NCI-H1048 (cell line): ENCODE measurements at regions not wholly inside any gene's neighbourhood (a gene's known extent, or its start where the extent isn't known, plus 50 kb on each side); places are given as distances from the start of the nearest gene placed in this dataset.

Experiments used
- DNase-seq: peaks from one replicate; lab custom pipeline; 2025; lab: John Stamatoyannopoulos, UW

DNA sequence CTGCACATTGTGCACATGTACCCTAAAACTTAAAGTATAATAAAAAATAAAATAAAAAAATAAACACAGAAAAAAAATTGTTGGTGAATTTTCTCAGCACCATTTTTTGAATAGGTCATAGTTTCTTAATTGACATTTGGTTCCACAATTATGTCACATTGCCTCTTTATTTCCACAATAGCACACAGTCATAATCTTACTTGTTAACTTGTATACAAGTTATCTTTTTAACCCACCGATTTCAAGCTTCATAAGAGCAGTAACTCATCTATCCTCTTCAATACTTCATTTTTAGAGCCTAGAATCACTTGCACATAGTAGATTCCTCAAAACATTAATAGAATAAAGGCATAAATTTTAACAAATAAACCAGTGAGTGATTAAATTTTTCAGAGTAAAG is 1425.1 kb upstream of the LRRTM3 start:
- DNase-seq: no peak

- no peak for DNase-seq
Observed at GRCh38 chr10:65501259-65501658, 1424.6 kb upstream of the LRRTM3 start.

- DNase-seq: no peak
Observed at GRCh38 chr10:65518379-65518778, 1407.5 kb upstream of the LRRTM3 start.

- DNase-seq: no peak
Observed at GRCh38 chr10:65528986-65529385, 1396.8 kb upstream of the LRRTM3 start.

- no peak for DNase-seq
Observed at GRCh38 chr10:65531545-65531944, 1394.3 kb upstream of the LRRTM3 start.

- no peak for DNase-seq
Observed at GRCh38 chr10:65534771-65535170, 1391.1 kb upstream of the LRRTM3 start.

DNA sequence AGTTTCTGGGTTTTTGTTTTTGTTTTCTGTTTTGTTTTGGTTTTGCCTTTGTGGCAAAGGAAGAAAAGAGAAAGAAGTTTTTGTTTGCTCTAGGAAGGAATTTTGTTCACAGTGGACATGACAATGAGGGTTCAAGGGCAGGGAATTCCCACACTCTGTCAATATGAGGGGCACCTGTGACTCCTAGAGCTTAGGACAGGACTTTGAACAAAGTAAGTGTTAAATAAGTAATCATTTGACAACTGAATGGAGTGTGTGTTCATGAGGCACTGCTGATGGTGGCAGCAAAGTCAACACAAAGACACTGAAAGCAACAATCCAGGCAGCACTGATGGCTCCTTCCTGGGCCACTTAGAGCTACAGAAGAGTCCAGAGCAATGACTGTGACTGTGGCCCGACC is 1381.1 kb upstream of the LRRTM3 start:
- no peak for DNase-seq

DNA sequence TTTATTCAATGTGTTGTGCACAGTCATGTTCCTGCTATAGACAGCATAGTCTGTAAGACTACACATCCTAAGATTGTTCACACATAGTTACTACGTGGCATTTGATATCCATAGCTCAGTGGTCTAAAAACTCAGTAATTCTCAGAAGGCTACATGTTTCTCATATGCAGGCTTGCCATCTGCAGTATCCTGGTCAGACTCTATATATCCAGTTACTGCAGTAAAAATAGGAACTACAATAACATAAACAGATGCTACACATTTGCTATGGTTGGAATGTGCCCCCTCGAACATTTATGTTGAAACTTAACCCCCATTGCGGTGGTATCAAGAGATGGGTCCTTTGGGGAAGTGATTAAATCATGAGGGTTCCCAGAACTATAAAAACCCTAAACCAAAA is 1377.8 kb upstream of the LRRTM3 start:
- DNase-seq: no peak

DNA sequence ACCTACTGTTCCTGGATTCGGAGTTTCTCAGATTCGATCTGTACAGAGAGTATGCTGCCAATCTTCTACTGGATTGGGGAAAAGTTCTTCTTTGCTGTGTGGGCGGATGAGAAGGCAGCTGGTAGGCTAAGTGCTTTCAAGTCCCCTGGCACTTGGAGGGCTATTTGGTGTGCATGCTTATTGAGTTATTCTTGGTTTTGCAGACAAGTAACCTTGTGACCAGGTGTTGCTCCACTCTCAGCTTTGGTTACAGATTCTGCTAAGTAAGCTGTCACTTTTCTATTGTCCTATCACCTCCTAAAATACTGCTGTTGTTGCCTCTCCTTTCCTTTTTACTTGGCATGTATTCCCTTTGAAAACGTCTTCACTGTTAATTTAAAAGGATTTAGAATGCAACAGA is 1375.1 kb upstream of the LRRTM3 start:
- DNase-seq: no peak

DNA sequence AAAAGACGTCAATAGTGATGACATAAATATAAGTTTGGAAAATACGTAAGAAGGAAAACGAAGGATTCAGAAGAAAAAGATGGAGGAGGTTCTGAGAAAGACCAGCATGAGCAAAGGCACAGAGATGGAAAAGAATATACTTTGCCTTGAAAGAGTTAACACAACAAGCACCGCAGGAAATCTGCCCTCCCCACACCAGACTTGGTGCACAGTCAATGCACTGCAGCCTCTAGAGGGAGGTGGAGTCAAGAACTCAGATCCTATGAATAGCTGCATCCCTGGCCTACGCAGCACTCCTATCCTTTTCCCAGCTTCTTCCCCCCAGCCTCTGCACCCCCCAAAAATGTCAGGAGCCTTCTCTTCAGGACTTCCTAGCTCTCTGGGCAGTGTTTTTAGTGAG is 1370.6 kb upstream of the LRRTM3 start:
- no peak for DNase-seq

GRCh38 chr10:65556006-65556405 is 1369.8 kb upstream of the LRRTM3 start:
- DNase-seq: no peak

GRCh38 chr10:65559369-65559768 is 1366.5 kb upstream of the LRRTM3 start:
- no peak for DNase-seq

GRCh38 chr10:65565246-65565645 is 1360.6 kb upstream of the LRRTM3 start:
- no peak for DNase-seq

DNA sequence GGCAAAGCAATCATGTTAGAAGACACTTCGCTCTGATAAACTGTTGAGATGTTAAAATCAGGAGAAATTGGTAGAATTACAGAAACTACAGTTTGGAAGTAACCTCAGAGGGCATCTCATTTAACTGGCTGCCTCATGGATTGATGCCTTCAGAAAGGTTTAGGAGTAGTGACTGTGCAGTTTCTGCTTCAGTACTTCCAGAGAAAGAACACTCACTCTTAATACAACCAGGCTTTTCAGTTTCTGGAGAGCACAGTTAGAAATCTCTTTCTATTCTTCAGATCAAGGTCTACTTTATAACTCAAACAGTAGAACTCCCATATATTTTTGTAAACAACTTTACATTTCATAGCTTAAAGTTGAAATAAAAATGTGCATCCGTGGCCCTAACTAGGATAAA is 1358.9 kb upstream of the LRRTM3 start:
- DNase-seq: no peak

DNA sequence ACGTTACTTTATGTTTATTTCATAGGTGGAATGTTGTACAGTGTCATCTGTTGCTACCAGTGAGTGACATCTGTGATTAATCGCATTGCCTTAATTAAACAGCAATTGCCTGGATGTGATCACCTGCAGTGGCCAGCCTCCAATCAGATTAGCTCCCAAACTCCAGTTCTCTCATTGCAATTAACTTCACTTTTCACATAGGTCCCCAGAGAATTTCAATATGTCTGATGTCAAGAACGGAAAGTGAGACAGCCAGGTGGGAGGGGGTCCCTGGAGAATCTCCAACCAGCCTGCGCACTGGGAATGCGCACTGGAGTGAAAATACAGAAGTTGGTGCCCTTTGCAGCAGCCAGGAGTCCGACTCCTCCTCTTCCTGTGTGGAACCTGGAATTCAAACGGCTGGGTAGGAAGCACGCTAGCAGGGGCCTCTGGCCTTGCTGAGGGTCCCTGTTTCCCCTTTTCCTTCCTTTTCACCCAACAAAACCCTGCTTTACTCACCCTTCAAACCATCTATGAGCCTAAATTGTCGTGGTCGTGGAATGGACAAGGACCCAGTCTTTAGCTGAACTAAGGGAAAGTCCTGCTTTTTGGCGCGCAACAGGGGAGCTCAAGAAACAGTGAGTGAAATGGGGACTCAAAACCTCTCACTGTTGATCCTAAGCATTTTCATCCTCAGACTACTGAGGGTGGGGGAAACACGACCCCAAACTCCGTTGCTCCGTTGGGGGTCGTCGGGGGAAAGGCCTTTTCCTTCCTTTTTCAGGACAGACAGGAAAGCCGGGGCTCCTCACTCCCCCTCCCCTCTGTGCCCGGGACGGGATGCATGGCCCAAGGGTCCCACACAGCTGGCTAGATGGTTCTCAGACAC is 1355.5 kb upstream of the LRRTM3 start:
- DNase-seq: no peak

DNA sequence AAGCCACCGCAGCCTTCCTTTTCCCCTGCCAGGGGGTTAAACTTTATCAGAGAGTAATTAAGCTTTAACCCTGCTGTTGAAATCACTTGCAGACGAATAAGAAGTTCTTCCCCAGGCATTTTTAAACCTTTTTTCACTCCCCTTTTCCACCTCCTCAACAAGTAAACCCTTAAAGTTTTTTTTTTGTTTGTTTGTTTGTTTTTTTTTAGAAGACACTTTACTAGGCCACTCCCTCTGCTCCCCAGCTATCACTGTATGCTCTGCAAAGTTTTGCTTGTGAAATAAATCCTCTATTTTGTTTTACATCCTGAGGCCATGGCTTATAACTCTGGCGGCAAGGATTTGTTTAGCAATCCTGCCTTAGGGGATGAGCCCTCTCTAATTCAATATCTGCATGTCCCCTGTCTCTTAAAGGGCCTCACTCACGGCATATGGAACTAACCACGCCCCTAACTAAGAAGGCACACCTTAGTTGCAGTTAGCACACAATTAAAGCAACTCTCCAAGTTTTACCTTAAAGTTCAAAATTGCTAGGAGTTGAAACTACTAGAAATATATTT is 1354.7 kb upstream of the LRRTM3 start:
- no peak for DNase-seq

GRCh38 chr10:65581426-65582026 is 1344.3 kb upstream of the LRRTM3 start:
- no peak for DNase-seq

DNA sequence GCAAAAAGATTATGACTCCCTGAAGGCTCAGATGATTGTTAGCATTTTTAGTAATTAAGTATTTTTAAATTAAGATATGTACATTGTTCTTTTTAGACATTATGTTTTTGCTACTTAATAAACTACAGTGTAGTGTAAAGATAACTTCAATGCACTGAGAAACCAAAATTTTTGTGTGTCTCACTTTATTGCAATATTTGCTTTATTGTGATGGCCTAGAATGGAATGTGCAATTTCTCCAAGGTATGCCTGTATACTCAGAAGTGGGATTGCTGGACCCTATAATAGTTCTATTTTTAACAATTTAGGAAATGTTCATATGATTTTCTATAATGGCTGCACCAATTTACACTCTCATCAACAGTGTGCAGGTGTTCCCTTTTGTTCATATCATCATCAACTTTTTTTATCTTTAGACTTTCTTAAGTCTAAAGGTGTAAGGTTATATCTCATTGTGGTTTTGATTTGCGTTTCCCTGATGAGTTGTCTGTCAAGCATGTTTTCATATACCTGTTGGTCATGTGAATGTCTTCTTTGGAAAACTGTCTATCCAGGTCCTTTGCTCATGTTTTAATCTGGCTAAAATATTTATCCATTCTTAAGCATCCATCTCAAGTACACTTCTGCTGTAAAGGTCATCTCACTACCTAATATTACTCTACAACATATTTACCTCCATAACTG is 1323.5 kb upstream of the LRRTM3 start:
- no peak for DNase-seq

- DNase-seq: no peak
Observed at GRCh38 chr10:65611592-65611991, 1314.2 kb upstream of the LRRTM3 start.

DNA sequence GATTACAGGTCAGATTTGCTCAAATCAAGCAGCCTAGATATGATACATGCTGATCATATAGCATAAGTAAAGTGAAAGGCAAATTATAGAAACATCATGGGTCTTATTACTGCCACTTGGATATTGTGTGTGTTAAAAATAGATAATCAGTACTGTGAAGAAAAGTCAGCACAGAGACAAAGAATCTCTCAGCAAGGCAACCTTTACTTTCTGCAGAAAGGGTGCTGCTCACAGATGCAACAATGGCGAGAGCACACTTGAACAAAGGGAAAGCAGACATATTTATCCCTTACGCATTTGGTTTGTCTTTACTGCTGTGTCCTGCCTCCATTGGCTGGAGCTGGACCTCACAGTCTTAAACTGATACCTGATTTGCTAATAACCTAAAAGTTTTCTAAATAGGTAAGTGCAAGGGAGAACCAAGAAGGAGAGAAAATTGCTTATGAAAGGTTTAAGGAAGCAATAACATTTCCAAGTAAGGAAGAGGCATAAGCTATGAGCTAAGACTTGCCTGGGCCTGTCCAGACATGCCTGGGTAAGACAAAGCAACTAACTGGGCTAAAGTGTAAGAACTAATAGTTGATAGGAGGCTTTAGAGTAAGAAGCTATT is 1310.8 kb upstream of the LRRTM3 start:
- no peak for DNase-seq

- no peak for DNase-seq
Observed at GRCh38 chr10:65618126-65618525, 1307.7 kb upstream of the LRRTM3 start.

DNA sequence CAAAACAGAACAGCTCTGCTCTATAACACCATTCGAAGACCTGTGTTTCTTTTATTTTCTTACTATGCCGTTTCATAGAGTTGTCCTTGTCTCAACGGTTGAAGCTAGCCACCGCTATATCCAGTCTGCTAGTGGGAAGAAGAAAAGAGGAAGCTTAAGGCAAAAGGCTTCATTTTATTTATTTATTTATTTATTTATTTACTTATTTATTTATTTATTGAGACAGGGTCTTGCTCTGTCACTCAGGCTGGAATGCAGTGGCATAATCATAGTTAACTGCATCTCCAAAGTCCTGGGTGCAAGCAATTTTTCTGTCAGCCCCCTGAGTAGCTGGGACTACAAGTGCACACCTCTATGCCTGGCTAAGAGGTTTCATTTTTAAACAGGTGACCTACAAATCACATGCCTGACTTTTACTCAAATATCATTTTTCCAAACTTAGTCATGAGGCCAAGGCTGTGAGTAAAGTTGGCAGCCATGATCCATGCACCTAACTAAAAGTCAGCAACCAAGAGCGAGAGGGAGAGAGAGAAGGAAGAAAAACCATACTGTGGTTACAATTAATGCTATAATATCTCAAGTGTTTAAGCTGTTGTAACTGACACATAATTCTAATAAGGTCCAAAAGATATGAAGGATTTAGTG is 1305.3 kb upstream of the LRRTM3 start:
- no peak for DNase-seq
